Osteocyte (in vitro differentiated cells): ENCODE measurements at regions not wholly inside any gene's neighbourhood (a gene's known extent, or its start where the extent isn't known, plus 50 kb on each side); places are given as distances from the start of the nearest gene placed in this dataset.
"Not testable (repeated sequence)": the region's sequence is repeated elsewhere in the genome, so short reads cannot be mapped to it uniquely, and the experiment has no call there.

Source experiments
- DNase-seq: peaks from one replicate; pipeline ENCODE4 v3.0.0; 2021; ENCODE audit warnings: mixed read lengths; ENCODE audit not compliant: unreplicated experiment; ENCODE audit errors: extremely low spot score
- H3K27ac Mint-ChIP-seq: one replicate; pipeline ENCODE4 v1.8.0; 2021; ENCODE audit warnings: mild to moderate bottlenecking, mixed read lengths; ENCODE audit not compliant: unreplicated experiment
- H3K27me3 Mint-ChIP-seq: one replicate; pipeline ENCODE4 v1.8.0; 2021; ENCODE audit warnings: mixed read lengths; ENCODE audit not compliant: unreplicated experiment
- H3K36me3 Mint-ChIP-seq: one replicate; pipeline ENCODE4 v1.8.0; 2021; ENCODE audit warnings: mixed read lengths; ENCODE audit not compliant: unreplicated experiment
- H3K4me1 Mint-ChIP-seq: one replicate; pipeline ENCODE4 v1.8.0; 2021; ENCODE audit warnings: mixed read lengths; ENCODE audit not compliant: unreplicated experiment
- H3K4me3 Mint-ChIP-seq: one replicate; pipeline ENCODE4 v1.8.0; 2021; ENCODE audit warnings: mild to moderate bottlenecking, moderate library complexity, mixed read lengths; ENCODE audit not compliant: unreplicated experiment
- H3K9me3 Mint-ChIP-seq: one replicate; pipeline ENCODE4 v1.8.0; 2021; ENCODE audit warnings: mixed read lengths; ENCODE audit not compliant: unreplicated experiment
- CTCF ChIP-seq: fragments of 200-600 bp; sonication (generic); IDR thresholded peaks from 2 replicates; pipeline ENCODE4 v1.5.0; 2021; ENCODE audit warnings: antibody characterized with exemption, mild to moderate bottlenecking, moderate library complexity

GRCh38 chrX:87968118-87968517, 450.5 kb downstream of the KLHL4 start:
- peaks cover under 1% of the 10 kb centered on the region for H3K9me3 Mint-ChIP-seq
- H3K36me3 Mint-ChIP-seq = no peaks in the 10 kb centered on the region
- H3K27me3 Mint-ChIP-seq = no peaks in the 10 kb centered on the region
- H3K27ac Mint-ChIP-seq = no peak overlapping the region
- no peaks in the 10 kb centered on the region for H3K4me1 Mint-ChIP-seq
- no peak overlapping the region for H3K4me3 Mint-ChIP-seq
- no peak for DNase-seq
- TF ChIP-seq CTCF = no peak

GRCh38 chrX:87972121-87972520, 454.5 kb downstream of the KLHL4 start:
- not testable (repeated sequence) for DNase-seq, H3K36me3 Mint-ChIP-seq, H3K4me3 Mint-ChIP-seq, H3K27ac Mint-ChIP-seq, H3K4me1 Mint-ChIP-seq, H3K27me3 Mint-ChIP-seq
- H3K9me3 Mint-ChIP-seq = peaks cover 22% of the 10 kb centered on the region

- no peak for TF ChIP-seq CTCF
- H3K36me3 Mint-ChIP-seq = no peaks in the 10 kb centered on the region
- H3K4me1 Mint-ChIP-seq = no peaks in the 10 kb centered on the region
- DNase-seq = no peak
- no peak overlapping the region for H3K27ac Mint-ChIP-seq
- H3K4me3 Mint-ChIP-seq = no peak overlapping the region
- no peaks in the 10 kb centered on the region for H3K27me3 Mint-ChIP-seq
- peaks cover 38% of the 10 kb centered on the region for H3K9me3 Mint-ChIP-seq
These were observed 457.8 kb downstream of the KLHL4 start for GRCh38 chrX:87975365-87975764.

- not testable (repeated sequence) for H3K27ac Mint-ChIP-seq, DNase-seq, H3K27me3 Mint-ChIP-seq, H3K4me1 Mint-ChIP-seq, H3K4me3 Mint-ChIP-seq, H3K36me3 Mint-ChIP-seq
- H3K9me3 Mint-ChIP-seq = peaks cover 33% of the 10 kb centered on the region
These were observed 490.3 kb downstream of the KLHL4 start for GRCh38 chrX:88007873-88008272.

GRCh38 chrX:88024022-88024421, 506.4 kb downstream of the KLHL4 start:
- H3K36me3 Mint-ChIP-seq = no peaks in the 10 kb centered on the region
- no peak for DNase-seq
- no peak overlapping the region for H3K27ac Mint-ChIP-seq
- H3K27me3 Mint-ChIP-seq = no peaks in the 10 kb centered on the region
- H3K4me3 Mint-ChIP-seq = no peak overlapping the region
- peaks cover 53% of the 10 kb centered on the region for H3K9me3 Mint-ChIP-seq
- H3K4me1 Mint-ChIP-seq = no peaks in the 10 kb centered on the region
- no peak for TF ChIP-seq CTCF

GRCh38 chrX:88072339-88073030, 554.9 kb downstream of the KLHL4 start:
- TF ChIP-seq CTCF = no peak
- H3K4me3 Mint-ChIP-seq = no peak overlapping the region
- no peak overlapping the region for H3K27ac Mint-ChIP-seq
- H3K36me3 Mint-ChIP-seq = no peaks in the 10 kb centered on the region
- no peaks in the 10 kb centered on the region for H3K27me3 Mint-ChIP-seq
- H3K9me3 Mint-ChIP-seq = peaks cover 24% of the 10 kb centered on the region
- H3K4me1 Mint-ChIP-seq = no peaks in the 10 kb centered on the region
- DNase-seq = no peak
